Coronary artery (tissue), 2 donors: ENCODE measurements at regions not wholly inside any gene's neighbourhood (a gene's known extent, or its start where the extent isn't known, plus 50 kb on each side); places are given as distances from the start of the nearest gene placed in this dataset.

Experiments used
- DNase-seq: peaks from one replicate; pipeline ENCODE4 v3.0.0-alpha.2; 2017; ENCODE audit warnings: low spot score
- H3K27ac ChIP-seq, 2 donors: fragments of 200-600 bp; sonication (generic); one replicate each; pipeline ENCODE4 v1.5.1; 2016 to 2019
- H3K4me3 ChIP-seq: fragments of 200-600 bp; sonication (generic); 2 replicates; pipeline ENCODE4 v1.5.1; 2016; ENCODE audit warnings: mild to moderate bottlenecking, moderate library complexity
- CTCF ChIP-seq: fragments of 200-600 bp; sonication (generic); IDR thresholded peaks from one replicate; pipeline ENCODE4 v1.5.1; 2019; ENCODE audit warnings: antibody characterized with exemption

- no peak for DNase-seq
- no peak overlapping the region for H3K4me3 ChIP-seq
- TF ChIP-seq CTCF: no peak
- H3K27ac ChIP-seq: no peak overlapping the region
These were observed 205.4 kb upstream of the KCNJ16 start for GRCh38 chr17:69869667-69870066.

GRCh38 chr17:69870091-69870530 is 204.9 kb upstream of the KCNJ16 start:
- no peak for TF ChIP-seq CTCF
- no peak for DNase-seq
- Histone ChIP-seq H3K4me3 (no peak overlapping the region), H3K27ac (no peak overlapping the region)

- Histone ChIP-seq H3K4me3 (no peak overlapping the region), H3K27ac (no peak overlapping the region)
- TF ChIP-seq CTCF: no peak
- no peak for DNase-seq
These were observed 204.2 kb upstream of the KCNJ16 start for GRCh38 chr17:69870751-69871199.

- no peak for TF ChIP-seq CTCF
- no peak overlapping the region for H3K4me3 ChIP-seq
- DNase-seq: no peak
- no peak overlapping the region for H3K27ac ChIP-seq
These were observed 203.7 kb upstream of the KCNJ16 start for GRCh38 chr17:69871318-69871717.

GRCh38 chr17:69872675-69873262 is 202.3 kb upstream of the KCNJ16 start:
- DNase-seq: no peak
- TF ChIP-seq CTCF: no peak
- Histone ChIP-seq H3K27ac (no peak overlapping the region), H3K4me3 (no peak overlapping the region)

- no peak for TF ChIP-seq CTCF
- Histone ChIP-seq H3K27ac (no peak overlapping the region), H3K4me3 (no peak overlapping the region)
- DNase-seq: no peak
These were observed 200.8 kb upstream of the KCNJ16 start for GRCh38 chr17:69874175-69874670.

GRCh38 chr17:69876757-69877156 is 198.3 kb upstream of the KCNJ16 start:
- no peak overlapping the region for H3K27ac ChIP-seq
- no peak for TF ChIP-seq CTCF
- no peak for DNase-seq
- no peak overlapping the region for H3K4me3 ChIP-seq
